ENCODE measurements at regions not wholly inside any gene's neighbourhood (a gene's known extent, or its start where the extent isn't known, plus 50 kb on each side); places are given as distances from the start of the nearest gene placed in this dataset.

GRCh38 chr11:134510233-134511040 lies 98.4 kb upstream of the B3GAT1 start (continued):
- no peak for TF ChIP-seq NANOG (IDR thresholded peaks at IDR 0.05; ENCODE audit: insufficient read depth, low read depth, low read length, poor library complexity, severe bottlenecking)
